ENCODE measurements at regions not wholly inside any gene's neighbourhood (a gene's known extent, or its start where the extent isn't known, plus 50 kb on each side); places are given as distances from the start of the nearest gene placed in this dataset.

DNA sequence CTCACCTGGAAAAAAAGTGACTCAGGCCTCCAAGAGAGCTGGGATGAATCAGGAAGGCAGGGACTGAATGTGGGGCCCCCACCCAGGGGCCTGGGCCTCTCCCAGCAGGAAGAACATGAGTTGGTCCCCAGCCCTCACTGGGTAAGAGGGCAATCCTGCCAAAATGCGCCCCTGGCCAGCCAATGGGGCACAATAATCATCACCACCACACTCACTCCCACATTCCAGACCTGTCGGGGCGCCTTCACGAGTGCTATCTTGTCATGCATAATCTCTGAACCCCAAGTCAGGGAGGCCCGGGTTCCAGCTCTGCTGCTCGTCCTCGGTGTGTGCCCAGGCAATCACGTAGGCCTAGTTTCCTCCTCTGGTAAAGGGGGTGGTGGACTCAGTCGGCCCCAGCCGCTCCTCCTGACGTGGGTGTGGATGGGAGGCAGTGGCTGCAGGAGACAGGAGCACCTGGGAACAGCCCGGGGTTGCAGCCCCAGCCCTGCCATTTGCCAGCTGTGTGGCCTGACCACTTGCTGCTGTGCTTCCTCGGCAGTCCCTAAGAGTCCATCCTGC lies 115.1 kb downstream of the CYP26B1 start:
- TF ChIP-seq ZZZ3 (IDR thresholded peaks at IDR 0.05; ENCODE audit: control insufficient read depth, insufficient read length, low read depth), result no peak
- TF ChIP-seq, protein P1, sequence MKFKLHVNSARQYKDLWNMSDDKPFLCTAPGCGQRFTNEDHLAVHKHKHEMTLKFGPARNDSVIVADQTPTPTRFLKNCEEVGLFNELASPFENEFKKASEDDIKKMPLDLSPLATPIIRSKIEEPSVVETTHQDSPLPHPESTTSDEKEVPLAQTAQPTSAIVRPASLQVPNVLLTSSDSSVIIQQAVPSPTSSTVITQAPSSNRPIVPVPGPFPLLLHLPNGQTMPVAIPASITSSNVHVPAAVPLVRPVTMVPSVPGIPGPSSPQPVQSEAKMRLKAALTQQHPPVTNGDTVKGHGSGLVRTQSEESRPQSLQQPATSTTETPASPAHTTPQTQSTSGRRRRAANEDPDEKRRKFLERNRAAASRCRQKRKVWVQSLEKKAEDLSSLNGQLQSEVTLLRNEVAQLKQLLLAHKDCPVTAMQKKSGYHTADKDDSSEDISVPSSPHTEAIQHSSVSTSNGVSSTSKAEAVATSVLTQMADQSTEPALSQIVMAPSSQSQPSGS (IDR thresholded peaks at IDR 0.05; ENCODE audit: low read length), result no peak
- no peak for TF ChIP-seq BCL11A (IDR thresholded peaks at IDR 0.05; ENCODE audit: low read depth, low read length)
- TF ChIP-seq EGR1 (IDR thresholded peaks at IDR 0.05; ENCODE audit: borderline replicate concordance in 1 of 2, low read depth in 2 of 2, low read length in 2 of 2), result no peak
- TF ChIP-seq NFXL1 (IDR thresholded peaks at IDR 0.05; ENCODE audit: borderline replicate concordance), result no peak

Measured in GM12878 (cell line).